Coronary artery (tissue), 2 donors: ENCODE measurements at regions not wholly inside any gene's neighbourhood (a gene's known extent, or its start where the extent isn't known, plus 50 kb on each side); places are given as distances from the start of the nearest gene placed in this dataset.

ENCODE experiments used
- DNase-seq: peaks from one replicate; pipeline ENCODE4 v3.0.0-alpha.2; 2017; ENCODE audit warnings: low spot score
- H3K27ac ChIP-seq, 2 donors: fragments of 200-600 bp; sonication (generic); one replicate each; pipeline ENCODE4 v1.5.1; 2016 to 2019
- H3K4me3 ChIP-seq: fragments of 200-600 bp; sonication (generic); 2 replicates; pipeline ENCODE4 v1.5.1; 2016; ENCODE audit warnings: mild to moderate bottlenecking, moderate library complexity
- TF ChIP-seq, protein P1 (sequence below): fragments of 200-600 bp; sonication (generic); IDR thresholded peaks from one replicate; pipeline ENCODE4 v1.5.1; 2019; ENCODE audit warnings: antibody characterized with exemption

DNA sequence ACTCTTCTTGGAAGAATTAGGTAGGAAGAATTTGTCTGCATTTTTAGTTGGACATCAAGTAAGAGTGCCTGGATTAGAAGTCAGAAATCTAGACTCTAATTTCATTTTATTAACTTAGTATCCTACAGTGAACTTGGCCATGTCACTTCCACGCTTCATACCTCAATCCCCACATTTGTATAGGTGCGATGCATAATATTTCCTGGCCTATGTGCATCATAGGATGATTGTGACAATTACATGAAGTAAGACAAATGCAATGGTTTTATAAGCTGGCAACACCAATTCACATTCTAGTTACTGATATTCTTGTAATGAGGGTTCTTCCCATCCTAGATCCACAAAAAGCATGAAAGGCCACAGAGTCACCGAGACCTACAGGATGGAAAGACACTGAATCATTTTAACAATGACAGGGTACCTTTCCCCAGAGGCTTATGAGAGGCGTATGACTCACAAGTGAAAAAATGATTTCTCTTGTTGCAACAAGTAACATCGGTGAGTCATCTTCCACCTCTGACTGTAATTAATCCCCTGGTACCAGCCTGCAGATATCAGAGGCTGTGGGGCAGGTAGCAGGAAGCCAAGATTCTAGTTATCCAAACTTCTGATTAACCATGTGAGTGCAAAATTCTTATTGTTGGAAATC is 56.0 kb upstream of the OR5AK2 start:
- no peak for DNase-seq
- Histone ChIP-seq H3K4me3 (no peak overlapping the region), H3K27ac (no peak overlapping the region)
- TF ChIP-seq, protein P1, sequence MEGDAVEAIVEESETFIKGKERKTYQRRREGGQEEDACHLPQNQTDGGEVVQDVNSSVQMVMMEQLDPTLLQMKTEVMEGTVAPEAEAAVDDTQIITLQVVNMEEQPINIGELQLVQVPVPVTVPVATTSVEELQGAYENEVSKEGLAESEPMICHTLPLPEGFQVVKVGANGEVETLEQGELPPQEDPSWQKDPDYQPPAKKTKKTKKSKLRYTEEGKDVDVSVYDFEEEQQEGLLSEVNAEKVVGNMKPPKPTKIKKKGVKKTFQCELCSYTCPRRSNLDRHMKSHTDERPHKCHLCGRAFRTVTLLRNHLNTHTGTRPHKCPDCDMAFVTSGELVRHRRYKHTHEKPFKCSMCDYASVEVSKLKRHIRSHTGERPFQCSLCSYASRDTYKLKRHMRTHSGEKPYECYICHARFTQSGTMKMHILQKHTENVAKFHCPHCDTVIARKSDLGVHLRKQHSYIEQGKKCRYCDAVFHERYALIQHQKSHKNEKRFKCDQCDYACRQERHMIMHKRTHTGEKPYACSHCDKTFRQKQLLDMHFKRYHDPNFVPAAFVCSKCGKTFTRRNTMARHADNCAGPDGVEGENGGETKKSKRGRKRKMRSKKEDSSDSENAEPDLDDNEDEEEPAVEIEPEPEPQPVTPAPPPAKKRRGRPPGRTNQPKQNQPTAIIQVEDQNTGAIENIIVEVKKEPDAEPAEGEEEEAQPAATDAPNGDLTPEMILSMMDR, result no peak

DNA sequence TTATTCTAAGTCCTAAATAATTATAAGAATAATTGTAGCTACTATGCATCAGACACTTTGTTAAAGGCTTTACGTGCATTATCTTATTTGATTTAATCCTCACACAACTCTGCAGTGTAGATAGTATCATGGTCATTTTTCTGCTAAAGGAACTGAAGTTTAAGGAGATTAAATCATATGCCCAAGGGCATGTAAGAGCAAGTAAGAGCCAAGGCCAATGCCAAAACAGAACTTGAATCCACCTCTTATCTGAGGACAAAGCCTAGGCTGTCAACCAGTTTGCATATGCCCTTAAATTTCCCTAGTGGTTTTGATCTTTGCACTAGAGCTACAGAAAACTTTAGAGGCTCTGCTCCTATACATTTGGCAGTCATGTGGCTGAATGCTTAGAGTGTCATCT is 65.6 kb upstream of the OR5AK2 start:
- Histone ChIP-seq H3K27ac (no peak overlapping the region), H3K4me3 (no peak overlapping the region)
- DNase-seq, result no peak
- TF ChIP-seq, protein P1, result no peak

DNA sequence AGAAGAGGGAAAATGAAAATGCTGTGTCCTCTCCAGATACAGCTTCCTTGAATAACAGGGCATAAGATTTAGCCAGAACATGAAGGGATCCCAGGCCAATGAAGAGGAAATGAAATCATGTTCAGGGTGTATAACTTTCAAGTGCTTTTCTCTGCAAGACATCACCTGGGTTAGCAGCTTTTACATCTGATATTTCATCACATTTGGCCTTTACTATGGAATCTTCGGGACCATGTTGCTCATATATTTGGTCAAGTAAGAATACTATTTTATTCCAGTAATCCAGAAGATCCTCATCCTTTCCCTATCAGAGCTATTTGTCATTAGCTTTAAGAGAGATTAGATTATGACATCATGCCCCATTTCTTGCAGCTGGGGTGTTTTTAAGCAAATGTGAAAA is 66.3 kb upstream of the OR5AK2 start:
- no peak for DNase-seq
- Histone ChIP-seq H3K27ac (no peak overlapping the region), H3K4me3 (no peak overlapping the region)
- TF ChIP-seq, protein P1, result no peak

DNA sequence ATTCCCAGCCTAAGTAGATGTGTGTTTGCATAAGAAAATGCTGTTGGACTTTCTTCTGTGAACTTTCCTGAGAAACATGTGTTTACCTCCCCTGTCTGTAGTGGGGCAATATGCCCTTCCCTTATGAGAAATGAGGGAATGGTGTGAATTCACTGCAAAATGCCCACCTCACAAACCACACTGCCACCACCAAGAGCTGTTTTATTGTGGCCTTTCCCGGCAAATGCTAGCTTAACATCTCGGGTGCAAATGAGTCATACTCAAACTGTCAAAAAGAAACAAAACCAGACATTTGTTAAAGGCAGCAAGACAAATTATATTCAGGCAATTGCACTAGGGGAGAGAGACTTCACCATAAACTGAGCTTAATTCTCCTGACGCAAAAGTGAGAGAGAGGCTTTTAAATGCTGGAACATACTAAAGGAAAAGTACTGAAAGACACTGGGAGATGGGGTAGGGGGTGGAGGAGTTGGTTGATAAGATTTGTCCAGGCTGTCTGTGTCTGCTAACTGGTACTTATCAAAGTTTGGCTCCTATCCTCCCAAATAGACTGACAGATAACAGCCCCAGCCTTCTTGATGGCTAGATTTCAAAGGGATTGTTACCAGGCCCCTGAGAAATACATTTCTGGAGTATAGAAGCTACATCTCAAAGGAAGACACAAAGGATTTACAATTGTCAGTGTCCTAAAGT is 70.9 kb upstream of the OR5AK2 start:
- DNase-seq, result no peak
- Histone ChIP-seq H3K27ac (no peak overlapping the region), H3K4me3 (no peak overlapping the region)
- TF ChIP-seq, protein P1, result no peak

DNA sequence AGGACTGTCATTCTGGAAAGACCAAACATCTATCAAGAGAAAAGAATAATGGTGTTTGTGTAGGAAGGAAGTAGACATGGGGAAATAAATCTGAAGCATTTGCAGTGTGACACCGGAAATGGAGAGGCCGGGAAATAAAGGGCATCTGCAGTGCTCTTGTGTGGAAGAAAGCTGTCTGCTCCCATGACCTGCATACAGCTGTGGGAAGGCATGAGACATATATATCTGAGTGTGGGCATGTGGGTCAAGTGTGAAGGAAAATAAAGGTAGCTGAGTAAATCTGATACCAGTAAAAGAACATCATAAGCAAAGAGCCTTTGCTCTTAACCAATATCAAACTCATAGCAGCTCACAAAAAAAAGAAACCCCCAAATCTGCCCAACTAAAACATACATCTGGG is 72.1 kb upstream of the OR5AK2 start:
- Histone ChIP-seq H3K4me3 (no peak overlapping the region), H3K27ac (no peak overlapping the region)
- TF ChIP-seq, protein P1, result no peak
- no peak for DNase-seq

DNA sequence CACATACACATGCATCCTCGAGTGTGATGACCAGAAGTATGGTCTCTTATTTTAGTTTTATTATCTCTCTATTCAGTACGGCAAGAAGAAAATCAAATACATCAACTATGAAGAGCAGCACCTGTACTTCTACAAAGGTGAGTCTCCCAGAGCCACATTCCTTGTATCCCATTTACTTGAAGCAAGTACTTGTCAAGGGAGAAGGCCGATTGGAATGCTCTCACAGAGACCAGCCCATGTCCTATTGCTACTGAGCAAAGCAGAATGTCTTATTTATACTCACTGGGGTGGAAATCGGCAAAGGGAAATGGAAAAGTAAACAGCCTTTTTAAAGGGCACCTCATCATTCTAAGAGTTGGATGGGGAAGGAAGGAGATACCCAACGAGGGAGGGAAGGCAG is 72.6 kb upstream of the OR5AK2 start:
- no peak for DNase-seq
- Histone ChIP-seq H3K27ac (no peak overlapping the region), H3K4me3 (no peak overlapping the region)
- TF ChIP-seq, protein P1, result no peak

DNA sequence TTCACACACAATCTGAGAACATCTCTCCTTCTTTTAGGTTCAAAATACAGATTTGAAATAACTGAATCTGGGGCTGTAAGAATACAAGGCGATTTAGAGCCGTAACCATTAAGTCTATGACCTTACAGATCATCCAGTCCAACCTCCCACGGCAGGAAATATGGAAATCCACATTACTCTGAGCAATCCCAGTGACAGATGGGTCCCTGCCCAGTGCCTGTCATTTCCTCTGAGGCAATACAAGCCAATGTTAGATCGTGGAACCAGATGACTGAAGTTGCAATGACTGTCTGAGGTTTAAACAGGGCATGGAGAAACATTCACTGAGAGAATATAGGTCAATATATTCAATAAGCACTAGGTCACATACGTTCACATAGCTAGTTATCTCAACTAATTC is 77.4 kb upstream of the OR5AK2 start:
- TF ChIP-seq, protein P1, result no peak
- Histone ChIP-seq H3K4me3 (no peak overlapping the region), H3K27ac (no peak overlapping the region)
- no peak for DNase-seq
